GM19438 (cell line): ENCODE measurements at regions not wholly inside any gene's neighbourhood (a gene's known extent, or its start where the extent isn't known, plus 50 kb on each side); places are given as distances from the start of the nearest gene placed in this dataset.
A peak's percentile ranks its signal among the peaks of the same experiment; 100 is the strongest.

Experiments used
- ATAC-seq: cut with Tn5 transposase; IDR thresholded peaks from one replicate; pipeline ENCODE4 v1.9.1; 2021; ENCODE audit warnings: low read depth; ENCODE audit not compliant: unreplicated experiment

DNA sequence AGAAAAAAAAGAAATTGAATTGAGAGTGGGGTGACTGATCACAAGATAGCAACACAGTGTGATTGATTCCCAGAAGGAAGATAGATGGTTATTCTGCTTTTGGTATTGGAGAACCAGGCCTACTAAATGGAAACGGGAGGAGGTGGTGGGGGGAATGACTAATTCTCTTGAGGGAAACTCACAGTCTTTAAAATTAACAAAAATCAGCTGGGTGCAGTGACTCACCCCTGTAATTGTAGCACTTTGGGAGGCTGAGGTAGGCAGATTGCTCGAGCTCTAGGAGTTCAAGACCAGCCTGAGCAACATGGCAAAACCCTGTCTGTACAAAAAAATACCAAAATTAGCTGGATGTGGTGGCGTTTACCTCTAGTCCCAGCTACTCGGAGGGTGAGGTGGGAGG is 134.6 kb upstream of the PDE4B start:
- no peak for ATAC-seq

DNA sequence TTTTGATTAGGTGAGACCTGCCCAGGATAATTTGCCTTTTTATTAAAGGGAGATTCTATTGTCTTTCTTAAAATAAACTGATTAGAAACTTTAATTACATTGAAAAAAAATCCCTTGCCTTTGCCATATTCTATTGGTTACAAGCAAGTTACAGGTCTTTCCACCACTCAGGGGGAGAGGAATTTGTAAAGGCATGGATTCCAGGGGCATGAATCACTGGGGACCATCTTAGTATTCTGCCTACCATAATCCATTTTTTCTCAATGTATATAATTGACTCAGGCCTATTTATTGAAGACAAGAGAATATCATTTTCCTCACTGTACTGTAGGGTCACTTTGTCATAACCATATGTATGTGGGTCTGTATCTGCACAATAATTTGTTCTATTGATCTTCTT is 124.3 kb upstream of the PDE4B start:
- no peak for ATAC-seq

DNA sequence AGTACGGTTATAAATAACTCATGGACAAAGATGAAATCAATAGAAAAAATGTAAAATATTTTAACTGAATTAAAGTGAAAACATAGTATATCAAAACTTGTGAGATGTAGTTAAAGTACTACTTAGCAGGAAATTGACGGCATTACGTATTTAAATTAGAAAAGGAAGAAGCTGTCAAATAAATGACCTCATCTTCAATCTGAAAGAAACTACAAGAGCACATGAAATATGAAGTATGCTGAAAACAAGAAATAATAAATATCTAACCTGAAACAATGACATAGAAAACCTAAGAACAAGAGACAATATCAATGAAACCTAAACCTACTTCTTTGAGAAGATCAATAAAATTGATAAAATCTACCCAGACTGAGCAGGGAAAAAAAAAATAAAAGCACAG is 122.2 kb upstream of the PDE4B start:
- no peak for ATAC-seq

DNA sequence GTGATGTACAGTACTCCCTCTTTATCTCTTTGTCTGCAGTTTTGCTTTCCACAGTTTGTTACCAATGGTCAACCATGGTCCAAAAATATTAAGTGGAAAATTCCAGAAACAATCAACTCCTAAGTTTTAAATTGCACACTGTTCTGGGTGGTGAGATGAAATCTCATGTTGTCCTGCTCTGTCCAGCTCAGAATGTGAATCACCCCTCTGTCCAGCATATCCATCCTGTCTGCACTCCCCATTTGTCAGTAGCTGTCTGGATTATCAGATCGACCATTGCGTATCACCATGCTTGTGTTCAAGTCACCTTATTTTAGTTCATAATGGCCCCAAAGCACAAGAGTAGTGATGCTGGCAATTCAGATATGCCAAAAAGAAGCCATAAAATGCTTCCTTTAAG is 118.2 kb upstream of the PDE4B start:
- ATAC-seq: no peak

DNA sequence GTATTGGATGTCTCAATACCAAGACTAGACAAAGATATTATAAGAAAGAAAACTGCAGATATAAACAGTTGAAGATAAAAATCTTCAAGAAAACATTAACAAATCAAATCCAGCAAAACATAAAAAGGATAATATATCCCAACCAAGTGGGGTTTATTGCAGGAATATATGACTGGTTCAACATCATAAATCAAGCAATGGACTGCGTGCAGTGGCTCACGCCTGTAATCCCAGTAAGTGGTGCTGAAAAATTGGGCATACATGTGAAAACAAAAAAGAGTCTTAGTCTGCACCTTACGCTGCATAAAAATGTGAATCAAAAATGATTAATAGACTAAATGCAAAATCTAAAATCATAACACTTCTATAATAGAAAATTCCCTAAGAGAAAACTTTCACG is 112.9 kb upstream of the PDE4B start:
- no peak for ATAC-seq

DNA sequence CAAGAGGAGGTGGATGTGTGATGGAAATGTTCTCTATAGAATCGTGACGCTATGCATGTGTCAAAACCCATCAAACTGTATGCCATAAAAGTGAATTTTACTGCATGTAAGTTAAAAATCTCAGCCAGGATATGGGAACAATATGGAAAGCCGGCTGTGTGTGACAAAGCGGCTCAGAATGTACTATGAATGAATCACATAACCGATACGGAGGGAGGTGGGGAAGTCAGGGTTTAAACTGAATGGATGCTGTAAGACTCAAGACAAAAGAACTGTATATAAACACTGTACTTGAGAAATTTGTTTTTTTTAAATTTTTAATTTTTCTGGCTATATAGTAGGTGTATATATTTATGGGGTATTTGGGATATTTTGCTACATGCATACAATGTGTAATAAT is 111.6 kb upstream of the PDE4B start:
- no peak for ATAC-seq

DNA sequence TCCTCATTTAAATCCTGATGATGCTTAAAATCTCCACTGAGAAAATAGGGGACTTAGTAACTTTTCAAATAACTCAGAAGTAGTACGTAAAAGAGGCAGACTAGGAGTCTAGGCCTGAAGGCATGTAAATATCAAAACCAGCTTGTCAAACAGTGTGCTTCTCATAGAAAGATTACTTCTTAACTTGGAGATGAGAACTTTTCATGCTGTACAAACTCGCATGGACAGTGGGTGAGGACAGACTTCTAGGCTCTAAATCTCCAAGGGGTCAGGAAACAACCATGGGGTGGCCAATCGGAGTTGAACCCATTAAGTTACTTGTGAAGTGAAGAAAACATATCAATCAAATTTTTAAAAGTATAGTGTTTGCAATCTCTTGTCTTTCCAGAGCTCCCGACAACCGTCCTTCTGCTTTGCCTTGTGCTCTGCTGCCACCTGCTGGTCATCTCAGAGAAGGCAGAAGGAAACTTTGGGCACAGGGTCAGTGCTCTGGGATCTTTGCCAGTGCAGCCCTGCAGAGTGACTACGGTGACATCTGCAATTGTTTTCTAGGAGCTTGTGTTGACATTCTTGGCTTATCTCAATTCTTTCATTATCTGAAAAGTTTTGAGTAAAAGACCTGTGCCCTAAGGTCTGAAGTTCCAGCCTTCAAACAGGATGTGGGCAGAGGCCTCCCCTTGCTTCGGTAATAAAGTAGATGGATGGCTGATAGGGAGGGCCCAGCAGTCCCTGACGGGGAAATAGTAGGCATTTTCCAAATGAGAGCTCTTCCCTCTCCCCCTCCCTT is 105.1 kb upstream of the PDE4B start:
- peak; percentile 78 for ATAC-seq

DNA sequence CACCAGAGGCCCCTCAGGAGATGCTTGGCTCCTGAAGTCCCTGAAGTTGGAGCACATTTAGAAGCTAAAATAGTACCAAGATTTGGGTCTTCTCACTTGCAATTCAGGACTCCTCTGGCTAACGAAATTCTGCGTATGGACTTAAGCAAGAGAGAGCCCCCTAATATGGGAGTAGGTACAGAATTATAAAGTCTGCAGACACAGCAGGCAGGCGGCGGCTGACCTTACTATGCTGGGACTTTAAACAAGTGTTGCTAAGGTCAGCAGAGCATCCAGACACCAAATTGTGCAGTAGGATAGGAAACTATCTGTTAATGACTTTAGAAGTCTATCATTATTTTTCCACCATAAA is 104.5 kb upstream of the PDE4B start:
- ATAC-seq: no peak

DNA sequence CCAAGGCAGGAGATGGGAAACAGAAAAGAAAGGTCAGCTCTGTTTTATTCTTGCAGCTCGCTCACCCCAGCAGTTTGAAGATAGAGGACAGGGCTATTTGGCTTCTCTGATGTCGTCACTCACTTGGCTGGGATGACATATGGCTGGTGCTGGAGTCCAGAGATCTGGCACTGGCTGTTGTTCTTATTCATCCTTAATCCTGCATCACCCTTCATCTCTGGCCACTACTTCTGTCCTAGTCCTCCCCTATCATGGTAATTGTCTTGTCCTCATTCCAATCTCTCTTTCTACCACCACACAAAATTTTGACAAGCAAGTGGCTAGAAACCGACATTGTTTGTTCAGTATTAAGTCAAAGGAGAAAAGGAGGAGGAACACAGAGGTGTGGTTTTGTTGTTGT is 103.8 kb upstream of the PDE4B start:
- ATAC-seq: no peak

DNA sequence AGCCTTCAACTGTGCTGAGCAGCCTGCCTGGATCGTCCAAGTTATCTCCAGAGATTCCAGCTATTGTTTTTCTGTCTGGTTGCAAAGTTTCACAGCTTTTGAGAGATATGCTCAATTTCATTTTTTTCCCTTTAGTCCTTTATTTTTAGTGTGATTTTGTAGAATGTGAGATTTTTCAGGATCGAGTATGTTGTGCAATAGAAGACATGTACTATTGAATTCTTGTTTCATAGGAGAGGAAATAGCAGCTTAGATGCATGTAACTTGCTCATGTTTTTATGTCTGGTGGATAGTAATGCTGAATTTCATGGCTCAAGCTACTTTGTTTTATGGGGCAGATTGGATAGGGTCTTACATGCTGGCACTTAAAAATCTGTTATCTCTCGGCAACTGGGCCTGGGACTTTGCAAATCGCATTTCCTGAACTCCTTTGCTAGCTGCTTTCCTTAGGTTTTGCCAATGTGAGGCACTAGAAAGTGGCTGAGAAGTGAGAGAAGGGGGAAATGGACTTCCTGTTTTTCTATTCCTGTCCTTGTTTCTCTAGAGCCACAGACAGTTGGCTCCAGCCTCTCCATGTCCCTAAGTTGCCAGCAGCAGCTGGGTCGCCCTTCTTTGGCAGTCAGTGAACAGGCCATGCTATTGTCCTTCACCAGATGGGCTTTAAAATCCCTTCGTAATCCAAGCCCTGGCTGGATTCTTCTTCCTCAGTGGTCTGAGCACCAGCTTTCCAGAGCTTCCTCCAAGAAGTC is 101.4 kb upstream of the PDE4B start:
- ATAC-seq: no peak

DNA sequence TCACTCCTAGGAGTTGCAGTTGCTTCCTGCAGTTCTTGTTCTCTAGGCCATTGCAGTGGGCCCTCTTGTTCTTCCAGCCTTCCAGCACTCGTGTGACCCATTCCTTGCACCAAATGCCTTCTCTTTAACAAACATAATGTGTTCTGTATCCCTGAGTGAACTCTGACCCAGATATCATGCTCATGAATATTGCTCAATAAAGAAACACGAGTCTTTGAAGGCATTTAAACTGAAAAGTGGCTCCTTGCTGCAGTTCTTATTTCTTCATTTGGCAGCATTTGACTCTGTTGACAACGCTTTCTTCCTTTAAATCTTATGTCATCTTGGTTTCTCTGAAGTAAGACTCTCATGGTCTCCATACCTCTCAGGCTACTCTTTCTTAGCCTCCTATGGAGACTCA is 100.7 kb upstream of the PDE4B start:
- ATAC-seq: no peak

DNA sequence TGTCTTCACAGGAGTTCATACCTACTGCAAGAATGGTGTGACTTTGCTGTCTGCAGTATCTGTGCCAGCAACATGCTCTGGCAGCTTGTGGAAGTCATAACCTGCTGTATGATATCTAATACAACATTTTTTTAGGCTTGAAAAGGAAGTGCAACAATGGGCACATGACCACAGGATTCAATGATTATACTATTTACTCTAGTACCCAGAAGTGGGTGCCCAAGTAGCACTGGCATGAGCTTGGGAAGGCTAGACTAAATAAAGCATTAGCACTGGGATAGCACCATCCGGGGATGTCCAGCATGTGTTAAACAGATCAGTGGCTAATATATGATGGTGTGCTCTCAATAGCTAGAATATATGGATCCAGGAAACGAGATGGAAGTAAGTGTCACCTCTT is 98.6 kb upstream of the PDE4B start:
- no peak for ATAC-seq

DNA sequence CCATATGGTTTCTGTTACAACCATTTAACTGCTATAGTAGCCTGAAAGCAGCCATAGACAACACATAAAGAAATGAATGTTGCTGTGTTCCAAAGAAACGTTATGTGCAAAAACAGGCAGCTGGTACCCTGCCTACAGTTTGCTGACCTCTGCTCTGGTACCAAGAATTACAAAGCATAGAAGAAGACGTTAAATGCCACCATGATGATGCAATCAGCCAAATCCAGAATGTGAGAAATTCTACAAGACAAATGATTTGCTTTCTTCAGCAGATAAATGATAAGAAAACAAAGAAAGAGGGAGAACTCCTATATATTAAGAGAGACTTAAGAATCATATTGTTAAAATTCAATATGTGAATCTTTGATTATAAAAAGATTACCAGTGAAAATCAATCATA is 97.8 kb upstream of the PDE4B start:
- no peak for ATAC-seq

DNA sequence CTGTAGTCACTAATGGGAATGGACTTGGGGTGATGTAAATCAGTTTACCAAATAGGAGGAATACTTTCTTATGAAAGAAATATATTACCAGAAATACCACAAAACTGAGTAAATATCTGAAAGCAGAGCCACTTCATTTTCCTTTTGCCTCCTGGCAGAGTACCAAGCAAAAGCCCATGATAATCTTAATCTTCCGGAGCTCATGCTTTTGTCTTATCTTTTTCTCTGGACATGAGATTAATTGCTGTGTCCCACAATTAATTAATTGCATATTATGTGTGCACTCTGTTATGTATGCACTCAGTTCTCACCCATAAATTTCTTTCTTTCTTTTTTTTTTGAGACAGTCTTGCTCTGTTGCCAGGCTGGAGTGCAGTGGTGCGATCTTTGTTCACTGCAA is 94.1 kb upstream of the PDE4B start:
- no peak for ATAC-seq

DNA sequence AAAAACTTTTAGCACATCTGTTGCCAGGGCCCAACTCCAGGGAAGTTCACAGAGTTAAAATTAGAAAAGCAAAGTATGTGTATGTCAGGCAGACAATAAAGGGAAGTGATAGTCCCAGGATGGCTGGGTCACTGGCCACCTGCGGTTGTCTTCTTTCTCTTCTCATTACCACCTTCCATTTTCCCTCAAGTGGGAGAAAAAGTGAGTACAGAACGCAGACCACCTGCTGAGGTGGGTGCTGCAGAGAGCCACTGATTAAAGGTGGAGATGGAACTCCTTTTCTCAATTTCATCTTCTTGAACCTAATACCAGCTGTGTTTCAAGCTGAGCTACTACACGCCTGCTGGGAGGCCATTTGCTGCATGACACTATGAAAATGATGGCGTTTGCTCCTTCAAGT is 88.8 kb upstream of the PDE4B start:
- ATAC-seq: peak; percentile 63

DNA sequence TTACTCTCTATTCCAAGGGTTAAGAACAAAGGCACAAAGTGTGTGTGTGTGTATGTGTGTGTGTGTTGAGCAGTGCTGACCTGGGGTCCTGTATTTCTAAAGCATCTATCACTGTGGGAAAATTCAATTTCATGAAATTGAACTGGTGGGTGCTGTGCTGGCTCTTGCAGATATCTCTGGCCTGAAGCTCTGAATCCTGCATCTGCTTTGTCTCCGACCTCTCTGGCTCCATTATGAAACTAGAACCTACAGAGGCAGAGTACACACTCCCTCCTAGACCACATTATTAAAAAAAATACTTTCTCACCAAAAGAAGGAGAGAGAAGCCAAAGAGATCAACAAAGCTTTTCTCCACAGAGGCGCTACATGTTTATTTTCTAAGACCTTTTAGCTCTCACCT is 88.4 kb upstream of the PDE4B start:
- ATAC-seq: peak; percentile 71

DNA sequence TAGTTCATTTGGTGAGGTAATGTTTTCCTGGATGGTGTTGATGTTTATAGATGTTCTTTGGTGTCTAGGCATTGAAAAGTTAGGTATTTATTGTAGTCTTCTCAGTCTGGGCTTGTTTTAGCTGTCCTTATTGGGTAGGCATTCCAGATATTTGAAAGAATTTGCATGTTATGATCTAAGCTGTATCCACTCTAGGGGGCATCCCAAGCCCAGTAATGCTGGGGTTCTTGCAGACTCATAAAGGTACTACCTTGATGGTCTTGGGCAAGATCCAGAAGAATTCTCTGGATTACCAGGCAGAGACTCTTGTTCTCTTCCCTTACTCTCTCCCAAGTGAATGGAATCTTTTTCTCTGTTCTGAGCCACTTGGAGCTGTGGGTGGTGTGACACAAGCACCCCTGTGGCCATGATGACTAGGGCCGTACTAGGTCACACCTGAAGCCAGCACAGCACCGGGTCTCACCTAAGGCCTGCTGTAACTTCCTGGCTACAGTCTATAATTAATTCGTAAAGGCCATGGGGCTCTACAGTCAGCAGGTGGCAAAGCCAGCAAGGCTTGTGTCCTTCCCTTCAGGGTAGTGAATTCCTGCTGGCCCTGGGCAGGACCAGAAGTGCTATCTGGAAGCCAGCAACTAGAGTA is 74.8 kb upstream of the PDE4B start:
- ATAC-seq: no peak

DNA sequence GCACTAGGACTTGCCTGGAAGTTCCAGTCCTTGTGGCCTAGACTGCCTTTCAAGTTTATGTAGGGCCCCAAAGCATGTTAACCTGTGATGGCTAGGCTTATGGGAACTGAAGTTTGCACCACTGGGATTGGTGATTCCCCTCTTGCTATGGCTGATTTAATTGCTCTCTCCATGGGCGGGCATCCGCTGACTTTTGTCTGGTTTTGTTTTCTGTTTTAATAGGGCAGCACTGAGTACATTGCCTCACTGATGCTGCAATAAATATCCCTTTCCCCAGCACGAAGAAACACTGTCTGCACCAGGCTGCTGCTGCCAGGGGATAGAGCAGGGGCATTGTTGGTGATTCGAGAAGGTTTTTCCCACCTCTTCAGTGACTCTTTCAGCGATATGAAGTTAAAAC is 73.3 kb upstream of the PDE4B start:
- no peak for ATAC-seq

DNA sequence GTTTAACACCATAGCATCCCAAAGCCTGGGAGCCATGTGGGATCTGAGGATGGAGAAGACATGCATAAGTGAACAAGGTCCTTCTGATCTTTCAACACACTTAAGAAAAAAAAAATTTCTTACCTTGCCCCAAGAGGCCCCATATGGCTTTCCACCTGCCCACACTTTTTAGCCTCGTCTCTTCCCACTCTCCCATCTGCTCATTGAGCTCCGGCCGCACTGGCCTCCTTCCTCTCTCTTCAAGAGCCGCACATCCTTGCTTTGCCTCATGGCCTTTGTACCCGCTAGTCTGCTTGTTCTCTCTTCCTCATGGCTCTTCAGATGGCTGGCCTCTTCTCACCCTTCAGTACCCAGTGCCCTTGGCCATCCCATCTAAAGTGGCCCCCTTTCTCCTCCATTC is 70.2 kb upstream of the PDE4B start:
- no peak for ATAC-seq

DNA sequence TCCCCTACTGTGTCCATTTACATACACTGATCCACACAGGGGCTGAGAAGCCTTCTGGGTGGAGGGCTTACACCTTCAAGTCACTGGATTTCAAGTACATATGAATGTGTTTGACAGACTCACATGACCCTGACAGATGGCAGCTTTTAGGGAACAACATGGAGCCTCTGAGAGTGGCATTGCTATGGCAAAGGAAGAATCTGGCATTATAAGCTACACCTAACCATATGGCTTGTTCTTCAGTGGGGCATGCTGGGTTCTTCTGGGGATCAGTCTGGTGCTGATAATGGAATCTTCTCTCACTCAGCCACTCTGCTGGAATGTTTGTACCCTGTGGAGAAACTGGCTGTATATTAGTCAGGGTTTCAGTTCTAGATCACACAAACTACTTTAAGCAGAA is 68.5 kb upstream of the PDE4B start:
- ATAC-seq: no peak

DNA sequence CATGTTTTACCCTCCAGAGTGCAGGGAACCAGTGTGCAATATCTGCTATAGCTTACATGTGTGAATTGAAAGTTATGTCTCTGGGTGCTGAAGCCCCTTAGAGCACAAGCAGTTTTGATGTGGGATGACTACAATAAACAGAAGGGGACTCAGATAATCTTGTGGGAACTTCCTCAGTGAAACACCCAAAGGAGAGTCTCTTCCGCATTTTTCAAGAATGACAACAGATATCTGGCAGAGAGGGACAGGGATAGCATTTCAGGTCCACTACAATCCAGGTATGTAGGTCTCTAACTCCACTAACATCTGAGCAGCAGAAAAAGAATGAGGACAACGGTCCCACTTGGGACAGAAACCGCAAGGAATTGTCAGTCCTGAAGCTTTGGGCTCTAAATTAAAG is 67.6 kb upstream of the PDE4B start:
- ATAC-seq: no peak

DNA sequence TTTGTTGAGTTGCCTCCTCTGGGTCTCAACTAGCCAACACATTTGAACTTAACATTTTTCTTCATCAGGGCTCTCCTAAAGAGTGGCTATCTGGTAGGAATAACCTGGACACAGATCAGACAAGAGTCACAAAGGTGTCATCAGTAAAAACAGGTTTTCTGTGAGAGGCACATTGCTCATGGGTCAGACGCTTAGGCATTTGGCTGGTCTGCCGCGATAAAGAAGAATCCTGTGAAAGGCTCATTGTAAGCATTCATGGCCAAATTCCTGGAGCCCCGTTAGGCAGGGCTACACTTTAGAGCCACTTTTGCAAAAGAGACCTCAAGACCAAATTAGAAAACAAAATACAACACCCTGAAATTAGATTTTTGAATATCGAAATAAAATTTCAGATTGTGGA is 64.2 kb upstream of the PDE4B start:
- ATAC-seq: no peak
